HG02884 (cell line): ENCODE measurements at regions not wholly inside any gene's neighbourhood (a gene's known extent, or its start where the extent isn't known, plus 50 kb on each side); places are given as distances from the start of the nearest gene placed in this dataset.
"Not testable (repeated sequence)": the region's sequence is repeated elsewhere in the genome, so short reads cannot be mapped to it uniquely, and the experiment has no call there.

ENCODE experiments used
- ATAC-seq: cut with Tn5 transposase; IDR thresholded peaks from one replicate; pipeline ENCODE4 v1.9.1; 2021; ENCODE audit warnings: mild to moderate bottlenecking, moderate library complexity; ENCODE audit not compliant: unreplicated experiment

GRCh38 chr4:84298023-84298718 lies 200.9 kb downstream of the NKX6-1 start:
- ATAC-seq, result no peak

- no peak for ATAC-seq
Measured at GRCh38 chr4:84291969-84292368, 207.1 kb downstream of the NKX6-1 start.

- no peak for ATAC-seq
Measured at GRCh38 chr4:84286048-84286447, 213.0 kb downstream of the NKX6-1 start.

GRCh38 chr4:84279678-84280077 lies 219.4 kb downstream of the NKX6-1 start:
- ATAC-seq, result no peak

- no peak for ATAC-seq
Measured at GRCh38 chr4:84277923-84278322, 221.2 kb downstream of the NKX6-1 start.

GRCh38 chr4:84276752-84277151 lies 222.3 kb downstream of the NKX6-1 start:
- ATAC-seq, result no peak

GRCh38 chr4:84269536-84270044 lies 229.5 kb downstream of the NKX6-1 start:
- ATAC-seq, result no peak

- no peak for ATAC-seq
Measured at GRCh38 chr4:84264652-84265051, 234.4 kb downstream of the NKX6-1 start.

- ATAC-seq, result peak; percentile 58
Measured at GRCh38 chr4:84263415-84263814, 235.7 kb downstream of the NKX6-1 start.

GRCh38 chr4:84260495-84260894 lies 238.6 kb downstream of the NKX6-1 start:
- ATAC-seq, result no peak

- ATAC-seq, result peak; percentile 58
Measured at GRCh38 chr4:84258905-84259830, 239.9 kb downstream of the NKX6-1 start.

- no peak for ATAC-seq
Measured at GRCh38 chr4:84254537-84254936, 244.6 kb downstream of the NKX6-1 start.

GRCh38 chr4:84249521-84249920 lies 249.6 kb downstream of the NKX6-1 start:
- no peak for ATAC-seq

GRCh38 chr4:84245042-84245441 lies 254.1 kb downstream of the NKX6-1 start:
- not testable (repeated sequence) for ATAC-seq

- not testable (repeated sequence) for ATAC-seq
Measured at GRCh38 chr4:84244346-84244801, 254.7 kb downstream of the NKX6-1 start.

- no peak for ATAC-seq
Measured at GRCh38 chr4:84243685-84244084, 255.4 kb downstream of the NKX6-1 start.

GRCh38 chr4:84239278-84239845 lies 259.7 kb downstream of the NKX6-1 start:
- no peak for ATAC-seq

GRCh38 chr4:84238247-84239090 lies 260.6 kb downstream of the NKX6-1 start:
- no peak for ATAC-seq

GRCh38 chr4:84237008-84237407 lies 262.1 kb downstream of the NKX6-1 start:
- ATAC-seq, result no peak

GRCh38 chr4:84235126-84235944 lies 263.8 kb downstream of the NKX6-1 start:
- peak; percentile 97 for ATAC-seq
